ENCODE measurements at regions not wholly inside any gene's neighbourhood (a gene's known extent, or its start where the extent isn't known, plus 50 kb on each side); places are given as distances from the start of the nearest gene placed in this dataset.
"Not testable (repeated sequence)": the region's sequence is repeated elsewhere in the genome, so short reads cannot be mapped to it uniquely, and the experiment has no call there.

DNA sequence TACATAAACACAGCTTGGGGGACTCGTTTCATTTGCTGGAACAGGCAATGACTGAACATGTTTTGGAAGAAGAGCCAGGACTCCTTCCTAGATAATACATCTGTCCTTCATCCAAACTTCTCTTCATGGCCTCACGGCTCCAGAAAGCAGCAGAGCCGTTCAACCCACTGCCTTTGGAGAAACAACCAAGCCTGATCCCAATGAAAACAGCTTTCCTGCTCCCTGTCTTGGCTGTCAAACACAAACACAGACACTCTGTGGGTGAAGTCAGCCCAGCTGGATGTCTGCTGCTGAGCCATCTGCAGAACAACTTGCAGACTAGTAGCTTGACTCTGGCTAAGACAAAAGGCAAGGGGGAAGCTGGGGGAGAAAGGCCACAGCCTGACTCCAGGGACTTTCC is 345.1 kb upstream of the PSMD7 start:
- no peaks in the 10 kb centered on the region for H3K9me3 ChIP-seq (ENCODE audit: insufficient read depth, low read depth, low read length)
- whole genome bisulfite sequencing = 85% methylated on average over 3 of the region's 3 CpGs

DNA sequence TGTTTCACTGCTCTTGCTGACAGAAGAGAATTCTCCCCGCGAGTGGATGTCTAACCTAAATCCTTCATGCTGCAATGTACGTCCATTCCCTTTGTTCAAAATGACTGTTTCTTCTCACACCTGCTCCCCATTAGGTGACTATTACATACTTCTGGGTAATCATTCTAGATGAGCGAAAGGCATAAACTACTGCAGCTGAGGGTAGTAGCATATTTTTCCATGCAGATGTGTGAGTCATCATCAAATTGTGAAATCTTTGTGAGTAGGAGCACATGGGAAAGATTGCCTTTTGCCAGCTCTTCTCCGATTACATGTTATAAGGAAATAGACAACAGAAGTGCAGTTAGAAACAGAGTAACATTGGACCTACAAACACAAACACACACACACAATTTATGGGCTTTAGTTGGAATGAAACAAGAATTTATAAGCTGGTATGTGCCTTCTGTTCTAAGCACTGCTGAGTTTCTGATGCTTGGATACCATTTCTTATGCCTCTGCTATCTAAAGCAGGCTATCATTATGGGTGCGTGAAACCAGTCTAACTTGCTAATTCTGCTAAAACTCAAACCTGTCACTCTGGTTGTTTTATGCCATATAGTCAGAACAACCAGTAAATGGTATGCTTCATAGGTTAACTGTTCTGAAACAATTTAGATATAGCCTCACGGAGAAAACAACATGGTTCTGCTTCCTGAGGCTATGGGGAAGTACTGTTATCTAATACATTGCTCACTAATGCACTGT is 346.9 kb upstream of the PSMD7 start:
- no peaks in the 10 kb centered on the region for H3K36me3 ChIP-seq (ENCODE audit: insufficient read depth, low read length)
- H3K9ac ChIP-seq (ENCODE audit: low read depth, low read length) = no peak overlapping the region
- H3K4me1 ChIP-seq (ENCODE audit: insufficient read depth, low read length) = peaks cover 10% of the 10 kb centered on the region; the same call in 1 of the 2 replicates
- H3K27ac ChIP-seq (ENCODE audit: low read depth, low read length) = no peak overlapping the region
- H3K27me3 ChIP-seq (ENCODE audit: insufficient read depth, low read length) = no peaks in the 10 kb centered on the region
- H3K9me3 ChIP-seq (ENCODE audit: insufficient read depth, low read depth, low read length) = no peaks in the 10 kb centered on the region
- H3K4me3 ChIP-seq (ENCODE audit: low read length) = no peak overlapping the region
- 90% methylated on average over 7 of the region's 7 CpGs for WGBS

More for the DNA sequence above, 345.1 kb upstream of the PSMD7 start:
- H3K27me3 ChIP-seq (ENCODE audit: insufficient read depth, low read length) = no peaks in the 10 kb centered on the region
- no peak overlapping the region for H3K4me3 ChIP-seq (ENCODE audit: low read length)
- no peak overlapping the region for H3K27ac ChIP-seq (ENCODE audit: low read depth, low read length)
- no peaks in the 10 kb centered on the region for H3K36me3 ChIP-seq (ENCODE audit: insufficient read depth, low read length)
- H3K9ac ChIP-seq (ENCODE audit: low read depth, low read length) = no peak overlapping the region
- 0 out of 2 replicates have a peak, but pooled peaks cover 5% of the 10 kb centered on the region for H3K4me1 ChIP-seq (ENCODE audit: insufficient read depth, low read length)

DNA sequence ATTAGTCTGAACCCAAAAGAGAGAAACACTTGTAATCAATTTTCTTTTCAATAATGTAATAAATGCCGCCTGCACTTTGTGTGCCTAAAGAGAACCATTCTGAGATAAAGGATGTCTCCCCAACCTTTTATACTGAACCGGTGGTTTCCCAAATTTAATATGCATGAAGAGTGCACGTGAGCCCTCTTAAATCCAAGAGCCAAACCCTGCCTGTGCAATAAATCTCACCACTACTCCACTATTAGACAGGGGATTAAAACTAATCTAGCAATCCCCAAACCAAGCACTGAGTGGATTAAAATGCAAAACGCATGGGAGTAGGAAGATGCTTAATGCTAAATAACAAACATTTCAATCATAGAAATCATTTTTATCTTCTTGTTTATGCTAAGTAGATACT is 351.0 kb upstream of the PSMD7 start:
- no peaks in the 10 kb centered on the region for H3K9me3 ChIP-seq (ENCODE audit: insufficient read depth, low read depth, low read length)
- H3K4me1 ChIP-seq (ENCODE audit: insufficient read depth, low read length) = peaks cover 10% of the 10 kb centered on the region; the same call in 1 of the 2 replicates
- H3K27me3 ChIP-seq (ENCODE audit: insufficient read depth, low read length) = no peaks in the 10 kb centered on the region
- H3K36me3 ChIP-seq (ENCODE audit: insufficient read depth, low read length) = no peaks in the 10 kb centered on the region
- no peak overlapping the region for H3K9ac ChIP-seq (ENCODE audit: low read depth, low read length)
- H3K4me3 ChIP-seq (ENCODE audit: low read length) = no peak overlapping the region
- H3K27ac ChIP-seq (ENCODE audit: low read depth, low read length) = no peak overlapping the region
- WGBS = 90% methylated on average over 3 of the region's 4 CpGs

DNA sequence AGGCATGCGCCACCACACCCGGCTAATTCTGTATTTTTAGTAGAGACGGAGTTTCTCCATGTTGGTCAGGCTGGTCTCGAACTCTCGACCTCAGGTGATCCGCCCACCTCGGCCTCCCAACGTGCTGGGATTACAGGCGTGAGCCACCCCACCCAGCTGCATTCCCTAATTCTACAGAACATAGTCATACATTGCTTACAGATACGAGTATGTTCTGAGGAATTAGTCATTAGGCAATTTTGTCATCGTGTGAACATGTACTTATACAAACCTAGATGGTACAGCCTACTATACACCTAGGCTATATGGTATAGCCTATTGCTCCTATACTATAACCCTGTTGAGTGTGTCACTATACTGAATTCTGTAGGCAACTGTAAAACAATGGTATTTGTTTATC is 353.4 kb upstream of the PSMD7 start:
- not testable (repeated sequence) for H3K9ac ChIP-seq (ENCODE audit: low read depth, low read length); H3K4me1 ChIP-seq (ENCODE audit: insufficient read depth, low read length); H3K27ac ChIP-seq (ENCODE audit: low read depth, low read length); H3K27me3 ChIP-seq (ENCODE audit: insufficient read depth, low read length); H3K4me3 ChIP-seq (ENCODE audit: low read length); H3K36me3 ChIP-seq (ENCODE audit: insufficient read depth, low read length); H3K9me3 ChIP-seq (ENCODE audit: insufficient read depth, low read depth, low read length)
- 98% methylated on average over 10 of the region's 11 CpGs for WGBS

DNA sequence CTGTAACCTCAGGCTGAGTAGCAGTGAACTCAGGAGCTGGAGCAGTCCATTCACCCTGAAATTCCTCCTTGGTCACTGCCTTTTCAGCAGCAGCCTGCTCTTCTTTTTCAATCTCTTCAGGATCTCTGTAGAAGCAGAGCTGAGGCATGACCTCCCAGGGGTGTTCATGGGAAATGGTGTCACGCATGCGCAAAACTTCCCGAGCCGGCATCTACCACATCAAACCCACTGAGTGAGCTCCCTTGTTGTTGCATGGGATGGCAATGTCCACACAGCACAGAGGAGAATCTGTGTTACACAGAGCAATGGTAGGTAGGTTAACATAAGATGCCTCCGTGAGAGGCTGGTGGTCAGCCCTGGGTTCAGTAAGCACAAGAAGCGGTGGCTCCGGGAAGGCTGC is 355.8 kb upstream of the PSMD7 start:
- not testable (repeated sequence) for H3K9ac ChIP-seq (ENCODE audit: low read depth, low read length); H3K9me3 ChIP-seq (ENCODE audit: insufficient read depth, low read depth, low read length); H3K27me3 ChIP-seq (ENCODE audit: insufficient read depth, low read length); H3K36me3 ChIP-seq (ENCODE audit: insufficient read depth, low read length); H3K4me1 ChIP-seq (ENCODE audit: insufficient read depth, low read length); H3K4me3 ChIP-seq (ENCODE audit: low read length); H3K27ac ChIP-seq (ENCODE audit: low read depth, low read length)
- 92% methylated on average over 7 of the region's 7 CpGs for WGBS

DNA sequence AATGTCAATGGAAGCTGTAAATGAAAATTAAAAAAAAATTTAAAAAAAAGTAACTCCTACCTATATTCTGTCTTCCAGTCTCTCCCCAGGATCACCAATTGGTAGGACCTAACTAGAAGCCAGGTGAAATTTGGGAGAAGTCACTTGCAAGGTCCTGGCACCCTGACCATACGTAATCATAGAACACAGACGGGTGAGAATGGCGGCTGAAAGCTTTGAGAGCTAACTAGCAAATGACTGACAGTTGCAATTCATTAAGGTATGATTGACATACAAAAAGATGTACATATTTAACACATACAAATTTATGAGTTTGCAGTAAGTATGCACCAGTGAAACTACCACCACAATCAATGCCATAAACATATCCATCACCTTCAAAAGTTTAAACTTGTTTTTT is 372.7 kb upstream of the PSMD7 start:
- no peak overlapping the region for H3K4me3 ChIP-seq (ENCODE audit: low read length)
- no peaks in the 10 kb centered on the region for H3K36me3 ChIP-seq (ENCODE audit: insufficient read depth, low read length)
- no peaks in the 10 kb centered on the region for H3K4me1 ChIP-seq (ENCODE audit: insufficient read depth, low read length)
- WGBS = 91% methylated on average over 3 of the region's 3 CpGs
- no peaks in the 10 kb centered on the region for H3K27me3 ChIP-seq (ENCODE audit: insufficient read depth, low read length)
- no peak overlapping the region for H3K9ac ChIP-seq (ENCODE audit: low read depth, low read length)
- no peak overlapping the region for H3K27ac ChIP-seq (ENCODE audit: low read depth, low read length)
- H3K9me3 ChIP-seq (ENCODE audit: insufficient read depth, low read depth, low read length) = peaks cover 10% of the 10 kb centered on the region

DNA sequence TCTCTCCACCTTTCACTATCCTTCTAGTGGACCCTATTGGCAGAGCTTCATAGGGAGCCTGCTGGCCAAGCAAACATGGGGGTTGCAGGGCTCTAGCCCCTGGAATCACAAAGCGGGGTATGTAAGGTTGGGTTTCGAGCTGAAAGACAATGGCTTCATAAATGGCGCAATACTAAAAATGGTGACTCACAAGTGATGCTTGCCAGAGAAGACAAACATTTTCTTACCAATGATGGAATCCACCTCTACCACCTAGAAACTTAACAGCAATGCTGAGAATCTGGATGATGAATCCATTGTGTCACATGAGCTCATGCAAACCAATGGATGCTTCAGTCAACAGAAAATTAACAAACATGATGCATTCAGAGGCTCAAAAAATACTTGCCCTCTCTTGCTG is 375.3 kb upstream of the PSMD7 start:
- H3K27ac ChIP-seq (ENCODE audit: low read depth, low read length) = no peak overlapping the region
- no peaks in the 10 kb centered on the region for H3K36me3 ChIP-seq (ENCODE audit: insufficient read depth, low read length)
- H3K27me3 ChIP-seq (ENCODE audit: insufficient read depth, low read length) = no peaks in the 10 kb centered on the region
- no peak overlapping the region for H3K9ac ChIP-seq (ENCODE audit: low read depth, low read length)
- no peaks in the 10 kb centered on the region; the same call in none of the 2 replicates for H3K9me3 ChIP-seq (ENCODE audit: insufficient read depth, low read depth, low read length)
- 97% methylated on average over 3 of the region's 3 CpGs for whole genome bisulfite sequencing
- H3K4me1 ChIP-seq (ENCODE audit: insufficient read depth, low read length) = no peaks in the 10 kb centered on the region
- no peak overlapping the region for H3K4me3 ChIP-seq (ENCODE audit: low read length)

DNA sequence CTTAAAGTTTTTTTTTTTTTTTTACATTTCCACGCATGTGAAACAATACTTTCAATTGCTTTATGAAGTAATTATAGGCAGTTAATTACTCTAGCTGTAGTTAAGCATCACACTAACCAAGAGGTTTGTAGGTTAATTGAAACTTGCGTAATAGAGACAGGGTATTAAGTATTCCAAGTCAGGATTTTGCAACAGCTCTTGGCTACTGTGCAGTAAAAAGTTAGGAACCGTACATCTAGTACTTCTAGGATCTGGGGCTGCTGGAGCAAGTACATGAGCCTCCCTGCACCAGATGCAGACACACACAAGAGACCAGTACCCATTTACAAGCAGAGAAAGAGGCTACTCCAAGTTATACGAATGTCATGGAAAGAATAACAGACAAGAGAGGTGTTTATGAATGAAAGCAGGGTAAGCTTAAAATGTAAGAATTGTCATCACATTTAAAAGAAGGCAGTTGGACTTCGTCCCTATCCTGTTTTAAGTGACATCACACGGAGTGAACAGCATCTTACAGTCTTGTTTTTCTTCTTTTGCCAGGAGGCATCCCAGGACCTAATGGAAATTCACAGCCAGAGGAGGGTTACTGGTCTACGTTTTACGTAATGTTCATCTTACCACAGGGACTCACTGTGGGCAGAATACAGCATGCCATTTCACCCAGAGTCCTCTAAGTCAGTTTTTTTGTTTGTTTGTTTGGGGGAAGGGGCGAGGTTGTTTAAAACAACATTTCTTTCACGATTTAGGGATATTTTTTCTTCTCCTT is 379.6 kb upstream of the PSMD7 start:
- WGBS = 88% methylated on average over 8 of the region's 10 CpGs
- no peak overlapping the region for H3K9ac ChIP-seq (ENCODE audit: low read depth, low read length)
- H3K4me3 ChIP-seq (ENCODE audit: low read length) = no peak overlapping the region
- peaks cover 12% of the 10 kb centered on the region for H3K4me1 ChIP-seq (ENCODE audit: insufficient read depth, low read length)
- H3K36me3 ChIP-seq (ENCODE audit: insufficient read depth, low read length) = no peaks in the 10 kb centered on the region
- H3K27ac ChIP-seq (ENCODE audit: low read depth, low read length) = no peak overlapping the region
- H3K9me3 ChIP-seq (ENCODE audit: insufficient read depth, low read depth, low read length) = no peaks in the 10 kb centered on the region
- no peaks in the 10 kb centered on the region for H3K27me3 ChIP-seq (ENCODE audit: insufficient read depth, low read length)

DNA sequence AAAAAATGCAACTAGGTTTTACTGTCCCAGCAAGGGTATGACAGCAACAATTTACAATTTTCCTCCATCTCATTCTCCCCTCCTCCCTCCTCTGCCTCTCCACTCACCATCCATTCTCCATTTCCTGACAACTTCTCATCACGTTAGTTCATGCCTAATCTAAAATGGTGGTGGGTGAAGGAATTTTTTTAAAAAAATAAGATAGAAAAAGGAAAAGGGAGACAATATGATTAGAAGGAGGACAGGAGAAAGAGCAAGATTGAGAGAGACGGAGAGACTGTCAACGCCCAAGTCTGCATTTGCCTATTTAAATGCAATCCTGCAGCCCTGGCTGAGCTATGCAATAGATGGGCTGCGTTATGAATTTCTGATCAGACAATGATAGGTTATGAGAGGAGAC is 380.7 kb upstream of the PSMD7 start:
- Histone ChIP-seq H3K27me3 (ENCODE audit: insufficient read depth, low read length) (no peaks in the 10 kb centered on the region), H3K9me3 (ENCODE audit: insufficient read depth, low read depth, low read length) (no peaks in the 10 kb centered on the region), H3K4me3 (ENCODE audit: low read length) (no peak overlapping the region), H3K36me3 (ENCODE audit: insufficient read depth, low read length) (no peaks in the 10 kb centered on the region), H3K27ac (ENCODE audit: low read depth, low read length) (no peak overlapping the region), H3K4me1 (ENCODE audit: insufficient read depth, low read length) (peaks cover 12% of the 10 kb centered on the region), H3K9ac (ENCODE audit: low read depth, low read length) (no peak overlapping the region)
- WGBS = 81% methylated on average over 4 of the region's 4 CpGs

DNA sequence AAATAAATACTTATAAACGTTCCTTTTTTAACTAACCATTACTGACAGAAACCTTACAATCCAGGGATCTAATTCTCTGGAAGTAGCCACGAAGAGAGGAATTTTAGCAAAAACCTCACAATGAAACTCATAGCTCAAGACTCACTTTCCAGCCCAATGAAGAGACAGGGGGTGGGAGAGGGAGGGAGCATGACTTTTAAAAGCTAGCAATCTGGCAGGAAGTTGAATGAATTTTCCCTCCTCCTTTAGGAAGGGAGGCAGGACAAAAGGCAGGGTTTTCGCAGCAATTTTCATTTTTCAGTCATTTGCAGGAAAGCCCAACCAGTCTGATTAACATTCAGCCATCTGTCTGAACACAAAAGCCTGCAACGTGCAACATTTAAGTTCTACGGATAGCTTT is 381.5 kb upstream of the PSMD7 start:
- H3K9me3 ChIP-seq (ENCODE audit: insufficient read depth, low read depth, low read length) = no peaks in the 10 kb centered on the region
- H3K4me3 ChIP-seq (ENCODE audit: low read length) = no peak overlapping the region
- H3K27ac ChIP-seq (ENCODE audit: low read depth, low read length) = no peak overlapping the region
- H3K27me3 ChIP-seq (ENCODE audit: insufficient read depth, low read length) = no peaks in the 10 kb centered on the region
- WGBS = 66% methylated on average over 5 of the region's 5 CpGs
- H3K4me1 ChIP-seq (ENCODE audit: insufficient read depth, low read length) = peaks cover 12% of the 10 kb centered on the region
- no peaks in the 10 kb centered on the region for H3K36me3 ChIP-seq (ENCODE audit: insufficient read depth, low read length)
- no peak overlapping the region for H3K9ac ChIP-seq (ENCODE audit: low read depth, low read length)

DNA sequence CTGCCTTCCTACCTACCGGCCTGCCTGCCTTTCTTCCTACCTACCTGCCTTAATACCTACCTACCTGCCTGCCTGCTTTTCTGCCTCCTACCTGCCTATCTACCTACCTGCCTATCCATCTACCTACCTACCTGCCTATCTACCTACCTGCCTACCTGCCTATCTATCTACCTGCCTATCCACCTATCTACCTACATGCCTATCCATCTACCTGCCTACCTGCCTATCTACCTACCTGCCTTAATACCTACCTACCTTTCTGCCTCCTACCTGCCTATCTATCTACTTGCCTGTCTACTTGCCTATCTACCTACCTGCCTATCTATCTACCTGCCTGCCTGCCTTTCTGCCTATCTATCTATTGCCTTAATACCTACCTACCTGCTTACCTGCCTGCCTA is 383.8 kb upstream of the PSMD7 start:
- Histone ChIP-seq H3K9ac (ENCODE audit: low read depth, low read length) (no peak overlapping the region), H3K36me3 (ENCODE audit: insufficient read depth, low read length) (no peaks in the 10 kb centered on the region), H3K27me3 (ENCODE audit: insufficient read depth, low read length) (no peaks in the 10 kb centered on the region), H3K9me3 (ENCODE audit: insufficient read depth, low read depth, low read length) (no peaks in the 10 kb centered on the region), H3K4me1 (ENCODE audit: insufficient read depth, low read length) (peaks cover 12% of the 10 kb centered on the region), H3K4me3 (ENCODE audit: low read length) (no peak overlapping the region), H3K27ac (ENCODE audit: low read depth, low read length) (no peak overlapping the region)
- 93% methylated on average over 1 of the region's 1 CpG for WGBS
